ENCODE measurements at regions not wholly inside any gene's neighbourhood (a gene's known extent, or its start where the extent isn't known, plus 50 kb on each side); places are given as distances from the start of the nearest gene placed in this dataset.

GRCh38 chr10:10392511-10392910 is 625.2 kb upstream of the CELF2 start:
- Histone ChIP-seq H3K9ac (ENCODE audit: low read length in 5 of 5) (no peak overlapping the region), H3K4me1 (ENCODE audit: control insufficient read depth in 5 of 5, insufficient read depth in 5 of 5, low read length in 5 of 5) (no peaks in the 10 kb centered on the region), H3K4me3 (ENCODE audit: low read depth in 1 of 5, low read length in 5 of 5) (no peak overlapping the region), H3K27me3 (ENCODE audit: control insufficient read depth in 5 of 5, insufficient read depth in 4 of 5, low read length in 5 of 5) (no peaks in the 10 kb centered on the region), H3K27ac (ENCODE audit: low read depth, low read length) (no peak overlapping the region), H3K9me3 (ENCODE audit: control insufficient read depth in 5 of 5, low read length in 5 of 5) (peaks cover 0 to 3% (median 0%) of the 10 kb centered on the region in 5 donors), H3K36me3 (ENCODE audit: control insufficient read depth in 5 of 5, insufficient read depth in 5 of 5, low read length in 5 of 5) (no peaks in the 10 kb centered on the region)

GRCh38 chr10:10394933-10395658 is 622.6 kb upstream of the CELF2 start:
- peaks cover 0 to 3% (median 0%) of the 10 kb centered on the region in 5 donors for H3K9me3 ChIP-seq (ENCODE audit: control insufficient read depth in 5 of 5, low read length in 5 of 5)
- no peaks in the 10 kb centered on the region for H3K27me3 ChIP-seq (ENCODE audit: control insufficient read depth in 5 of 5, insufficient read depth in 4 of 5, low read length in 5 of 5)
- no peak overlapping the region for H3K4me3 ChIP-seq (ENCODE audit: low read depth in 1 of 5, low read length in 5 of 5)
- no peaks in the 10 kb centered on the region for H3K4me1 ChIP-seq (ENCODE audit: control insufficient read depth in 5 of 5, insufficient read depth in 5 of 5, low read length in 5 of 5)
- no peak overlapping the region for H3K27ac ChIP-seq (ENCODE audit: low read depth, low read length)
- H3K36me3 ChIP-seq (ENCODE audit: control insufficient read depth in 5 of 5, insufficient read depth in 5 of 5, low read length in 5 of 5): no peaks in the 10 kb centered on the region
- no peak overlapping the region for H3K9ac ChIP-seq (ENCODE audit: low read length in 5 of 5)

GRCh38 chr10:10396601-10397000 is 621.1 kb upstream of the CELF2 start:
- Histone ChIP-seq H3K9me3 (ENCODE audit: control insufficient read depth in 5 of 5, low read length in 5 of 5) (peaks cover 0 to 3% (median 0%) of the 10 kb centered on the region in 5 donors), H3K4me3 (ENCODE audit: low read depth in 1 of 5, low read length in 5 of 5) (no peak overlapping the region), H3K4me1 (ENCODE audit: control insufficient read depth in 5 of 5, insufficient read depth in 5 of 5, low read length in 5 of 5) (no peaks in the 10 kb centered on the region), H3K9ac (ENCODE audit: low read length in 5 of 5) (no peak overlapping the region), H3K27ac (ENCODE audit: low read depth, low read length) (no peak overlapping the region), H3K36me3 (ENCODE audit: control insufficient read depth in 5 of 5, insufficient read depth in 5 of 5, low read length in 5 of 5) (no peaks in the 10 kb centered on the region), H3K27me3 (ENCODE audit: control insufficient read depth in 5 of 5, insufficient read depth in 4 of 5, low read length in 5 of 5) (no peaks in the 10 kb centered on the region)

- no peaks in the 10 kb centered on the region for H3K36me3 ChIP-seq (ENCODE audit: control insufficient read depth in 5 of 5, insufficient read depth in 5 of 5, low read length in 5 of 5)
- no peak overlapping the region for H3K27ac ChIP-seq (ENCODE audit: low read depth, low read length)
- no peak overlapping the region for H3K9ac ChIP-seq (ENCODE audit: low read length in 5 of 5)
- H3K9me3 ChIP-seq (ENCODE audit: control insufficient read depth in 5 of 5, low read length in 5 of 5): peaks cover 0 to 3% (median 0%) of the 10 kb centered on the region in 5 donors
- H3K27me3 ChIP-seq (ENCODE audit: control insufficient read depth in 5 of 5, insufficient read depth in 4 of 5, low read length in 5 of 5): no peaks in the 10 kb centered on the region
- H3K4me1 ChIP-seq (ENCODE audit: control insufficient read depth in 5 of 5, insufficient read depth in 5 of 5, low read length in 5 of 5): no peaks in the 10 kb centered on the region
- H3K4me3 ChIP-seq (ENCODE audit: low read depth in 1 of 5, low read length in 5 of 5): no peak overlapping the region
Observed at GRCh38 chr10:10397906-10398305, 619.8 kb upstream of the CELF2 start.

GRCh38 chr10:10403762-10404161 is 613.9 kb upstream of the CELF2 start:
- H3K9ac ChIP-seq (ENCODE audit: low read length in 5 of 5): no peak overlapping the region
- H3K9me3 ChIP-seq (ENCODE audit: control insufficient read depth in 5 of 5, low read length in 5 of 5): no peaks in the 10 kb centered on the region
- no peak overlapping the region for H3K27ac ChIP-seq (ENCODE audit: low read depth, low read length)
- H3K27me3 ChIP-seq (ENCODE audit: control insufficient read depth in 5 of 5, insufficient read depth in 4 of 5, low read length in 5 of 5): no peaks in the 10 kb centered on the region
- H3K4me3 ChIP-seq (ENCODE audit: low read depth in 1 of 5, low read length in 5 of 5): no peak overlapping the region
- no peaks in the 10 kb centered on the region for H3K4me1 ChIP-seq (ENCODE audit: control insufficient read depth in 5 of 5, insufficient read depth in 5 of 5, low read length in 5 of 5)
- H3K36me3 ChIP-seq (ENCODE audit: control insufficient read depth in 5 of 5, insufficient read depth in 5 of 5, low read length in 5 of 5): no peaks in the 10 kb centered on the region

- no peak overlapping the region for H3K9ac ChIP-seq (ENCODE audit: low read length in 5 of 5)
- H3K27ac ChIP-seq (ENCODE audit: low read depth, low read length): no peak overlapping the region
- no peaks in the 10 kb centered on the region for H3K36me3 ChIP-seq (ENCODE audit: control insufficient read depth in 5 of 5, insufficient read depth in 5 of 5, low read length in 5 of 5)
- H3K4me3 ChIP-seq (ENCODE audit: low read depth in 1 of 5, low read length in 5 of 5): no peak overlapping the region
- H3K4me1 ChIP-seq (ENCODE audit: control insufficient read depth in 5 of 5, insufficient read depth in 5 of 5, low read length in 5 of 5): no peaks in the 10 kb centered on the region
- no peaks in the 10 kb centered on the region for H3K9me3 ChIP-seq (ENCODE audit: control insufficient read depth in 5 of 5, low read length in 5 of 5)
- H3K27me3 ChIP-seq (ENCODE audit: control insufficient read depth in 5 of 5, insufficient read depth in 4 of 5, low read length in 5 of 5): no peaks in the 10 kb centered on the region
Observed at GRCh38 chr10:10417671-10418070, 600.0 kb upstream of the CELF2 start.

GRCh38 chr10:10418387-10418786 is 599.3 kb upstream of the CELF2 start:
- no peaks in the 10 kb centered on the region for H3K9me3 ChIP-seq (ENCODE audit: control insufficient read depth in 5 of 5, low read length in 5 of 5)
- no peaks in the 10 kb centered on the region for H3K36me3 ChIP-seq (ENCODE audit: control insufficient read depth in 5 of 5, insufficient read depth in 5 of 5, low read length in 5 of 5)
- no peaks in the 10 kb centered on the region for H3K27me3 ChIP-seq (ENCODE audit: control insufficient read depth in 5 of 5, insufficient read depth in 4 of 5, low read length in 5 of 5)
- no peaks in the 10 kb centered on the region for H3K4me1 ChIP-seq (ENCODE audit: control insufficient read depth in 5 of 5, insufficient read depth in 5 of 5, low read length in 5 of 5)
- H3K9ac ChIP-seq (ENCODE audit: low read length in 5 of 5): no peak overlapping the region
- no peak overlapping the region for H3K27ac ChIP-seq (ENCODE audit: low read depth, low read length)
- no peak overlapping the region for H3K4me3 ChIP-seq (ENCODE audit: low read depth in 1 of 5, low read length in 5 of 5)

GRCh38 chr10:10421071-10421470 is 596.6 kb upstream of the CELF2 start:
- Histone ChIP-seq H3K4me1 (ENCODE audit: control insufficient read depth in 5 of 5, insufficient read depth in 5 of 5, low read length in 5 of 5) (no peaks in the 10 kb centered on the region), H3K9ac (ENCODE audit: low read length in 5 of 5) (no peak overlapping the region), H3K36me3 (ENCODE audit: control insufficient read depth in 5 of 5, insufficient read depth in 5 of 5, low read length in 5 of 5) (no peaks in the 10 kb centered on the region), H3K27ac (ENCODE audit: low read depth, low read length) (no peak overlapping the region), H3K27me3 (ENCODE audit: control insufficient read depth in 5 of 5, insufficient read depth in 4 of 5, low read length in 5 of 5) (no peaks in the 10 kb centered on the region), H3K4me3 (ENCODE audit: low read depth in 1 of 5, low read length in 5 of 5) (no peak overlapping the region), H3K9me3 (ENCODE audit: control insufficient read depth in 5 of 5, low read length in 5 of 5) (no peaks in the 10 kb centered on the region)

- Histone ChIP-seq H3K36me3 (ENCODE audit: control insufficient read depth in 5 of 5, insufficient read depth in 5 of 5, low read length in 5 of 5) (no peaks in the 10 kb centered on the region), H3K4me1 (ENCODE audit: control insufficient read depth in 5 of 5, insufficient read depth in 5 of 5, low read length in 5 of 5) (no peaks in the 10 kb centered on the region), H3K9me3 (ENCODE audit: control insufficient read depth in 5 of 5, low read length in 5 of 5) (peaks cover 0 to 2% (median 0%) of the 10 kb centered on the region in 5 donors), H3K9ac (ENCODE audit: low read length in 5 of 5) (no peak overlapping the region), H3K27ac (ENCODE audit: low read depth, low read length) (no peak overlapping the region), H3K27me3 (ENCODE audit: control insufficient read depth in 5 of 5, insufficient read depth in 4 of 5, low read length in 5 of 5) (peaks cover 0 to 4% (median 0%) of the 10 kb centered on the region in 5 donors), H3K4me3 (ENCODE audit: low read depth in 1 of 5, low read length in 5 of 5) (no peak overlapping the region)
Observed at GRCh38 chr10:10431422-10432066, 586.1 kb upstream of the CELF2 start.

GRCh38 chr10:10432296-10433035 is 585.2 kb upstream of the CELF2 start:
- H3K27me3 ChIP-seq (ENCODE audit: control insufficient read depth in 5 of 5, insufficient read depth in 4 of 5, low read length in 5 of 5): peaks cover 0 to 4% (median 0%) of the 10 kb centered on the region in 5 donors
- H3K9ac ChIP-seq (ENCODE audit: low read length in 5 of 5): no peak overlapping the region
- H3K36me3 ChIP-seq (ENCODE audit: control insufficient read depth in 5 of 5, insufficient read depth in 5 of 5, low read length in 5 of 5): no peaks in the 10 kb centered on the region
- H3K27ac ChIP-seq (ENCODE audit: low read depth, low read length): no peak overlapping the region
- H3K4me3 ChIP-seq (ENCODE audit: low read depth in 1 of 5, low read length in 5 of 5): no peak overlapping the region
- H3K9me3 ChIP-seq (ENCODE audit: control insufficient read depth in 5 of 5, low read length in 5 of 5): peaks cover 0 to 2% (median 0%) of the 10 kb centered on the region in 5 donors
- no peaks in the 10 kb centered on the region for H3K4me1 ChIP-seq (ENCODE audit: control insufficient read depth in 5 of 5, insufficient read depth in 5 of 5, low read length in 5 of 5)
